T47D (cell line): ENCODE measurements at regions not wholly inside any gene's neighbourhood (a gene's known extent, or its start where the extent isn't known, plus 50 kb on each side); places are given as distances from the start of the nearest gene placed in this dataset.
"Not testable (repeated sequence)": the region's sequence is repeated elsewhere in the genome, so short reads cannot be mapped to it uniquely, and the experiment has no call there.

ENCODE experiments used
- DNase-seq, 2 experiments: peaks; one replicate each; pipeline versions ENCODE4 v3.0.0 to v3.0.0-alpha.2; 2011 to 2012; ENCODE audit warnings: low read depth in 1 of 2, low spot score in 1 of 2
- JUND ChIP-seq: IDR thresholded peaks from 2 replicates; pipeline ENCODE4 v1.6.1; 2012; ENCODE audit warnings: low read depth
- in situ Hi-C: cut with HindIII; loops from 2 replicates; pipeline ENCODE4 v1.10.0; 2016; ENCODE audit warnings: low sequenced_read_pairs, low pct_unique_long_range_greater_than_20kb

- in situ Hi-C loops, result no loop called here
- no peak for DNase-seq
- no peak for TF ChIP-seq JUND
These were observed 230.3 kb upstream of the EPHA6 start for GRCh38 chr3:96584066-96584465.

- DNase-seq, in situ Hi-C loops: not testable (repeated sequence)
These were observed 207.5 kb upstream of the EPHA6 start for GRCh38 chr3:96606865-96607264.

GRCh38 chr3:96619475-96619874 lies 194.9 kb upstream of the EPHA6 start:
- DNase-seq, result no peak
- in situ Hi-C loops, result no loop called here

GRCh38 chr3:96622878-96623277 lies 191.5 kb upstream of the EPHA6 start:
- no peak for DNase-seq
- in situ Hi-C loops, result no loop called here
- no peak for TF ChIP-seq JUND

More at GRCh38 chr3:96619475-96619874, 194.9 kb upstream of the EPHA6 start:
- no peak for TF ChIP-seq JUND

GRCh38 chr3:96631050-96631449 lies 183.3 kb upstream of the EPHA6 start:
- no peak for DNase-seq
- in situ Hi-C loops, result no loop called here
- TF ChIP-seq JUND, result no peak

- in situ Hi-C loops, result no loop called here
- DNase-seq, result no peak
- no peak for TF ChIP-seq JUND
These were observed 167.8 kb upstream of the EPHA6 start for GRCh38 chr3:96646596-96646995.

- peak in 1 of 2 experiments; percentile 76 for DNase-seq
- in situ Hi-C loops, result no loop called here
- TF ChIP-seq JUND, result no peak
These were observed 156.7 kb upstream of the EPHA6 start for GRCh38 chr3:96657710-96658109.

- DNase-seq, in situ Hi-C loops: not testable (repeated sequence)
These were observed 142.4 kb upstream of the EPHA6 start for GRCh38 chr3:96671861-96672595.

GRCh38 chr3:96677156-96677555 lies 137.2 kb upstream of the EPHA6 start:
- no peak for DNase-seq
- no peak for TF ChIP-seq JUND
- in situ Hi-C loops, result no loop called here

GRCh38 chr3:96678325-96678724 lies 136.1 kb upstream of the EPHA6 start:
- no peak for DNase-seq
- TF ChIP-seq JUND, result no peak
- in situ Hi-C loops, result no loop called here

- no peak for TF ChIP-seq JUND
- in situ Hi-C loops, result no loop called here
- DNase-seq, result no peak
These were observed 113.8 kb upstream of the EPHA6 start for GRCh38 chr3:96700322-96701315.

GRCh38 chr3:96705895-96706294 lies 108.5 kb upstream of the EPHA6 start:
- no peak for DNase-seq
- no peak for TF ChIP-seq JUND
- in situ Hi-C loops, result no loop called here

- in situ Hi-C loops, result no loop called here
- no peak for TF ChIP-seq JUND
- DNase-seq, result no peak
These were observed 107.9 kb upstream of the EPHA6 start for GRCh38 chr3:96706509-96706908.

GRCh38 chr3:96711816-96712215 lies 102.6 kb upstream of the EPHA6 start:
- TF ChIP-seq JUND, result no peak

More at GRCh38 chr3:96711816-96712215, 102.6 kb upstream of the EPHA6 start:
- no peak for DNase-seq
- in situ Hi-C loops, result no loop called here
